Left colon (tissue), 2 donors: ENCODE measurements at regions not wholly inside any gene's neighbourhood (a gene's known extent, or its start where the extent isn't known, plus 50 kb on each side); places are given as distances from the start of the nearest gene placed in this dataset.
"Not testable (repeated sequence)": the region's sequence is repeated elsewhere in the genome, so short reads cannot be mapped to it uniquely, and the experiment has no call there.

ENCODE experiments used
- ATAC-seq: fragments of 200-7000 bp; cut with Tn5 transposase; one replicate; pipeline ENCODE4 v1.9.1; 2020; ENCODE audit warnings: mild to moderate bottlenecking, moderate library complexity
- DNase-seq, 2 donors: peaks; one replicate each; pipeline ENCODE4 v3.0.0-alpha.2; 2020
- intact Hi-C, 2 donors: fragments of 100-400 bp; cut with DNase I in 1 of 2; cut with micrococcal nuclease in 1 of 2; formaldehyde crosslinking; loops; one replicate each; pipeline versions ENCODE4 v1.11.2 to v1.14.0; 2022; cut with DNase I, micrococcal nuclease
- donor health status: DM: no; HTN: no; CAD: no.
- donor health status: DM: yes; HTN: yes; CAD: no.

DNA sequence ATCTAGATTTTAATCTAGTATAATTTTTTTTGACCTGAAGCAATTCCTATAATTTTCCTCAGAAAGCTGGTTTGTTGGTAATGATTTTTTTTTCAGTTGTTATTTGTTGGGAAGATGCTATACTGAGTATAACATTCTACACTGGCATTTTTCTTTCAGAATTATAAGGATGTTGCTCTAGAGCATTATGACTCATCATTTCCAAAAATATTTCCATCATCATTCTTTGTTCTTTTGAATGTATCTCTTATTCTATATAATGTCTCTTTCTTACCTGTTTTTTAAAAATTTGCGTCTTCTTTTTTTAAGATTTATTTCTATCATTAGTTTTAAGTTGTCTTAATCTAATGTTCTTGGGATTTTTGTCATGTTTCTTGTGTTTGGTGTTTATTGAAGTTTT lies 356.5 kb upstream of the KCND2 start:
- intact Hi-C loops: no loop called here
- ATAC-seq (no peak), DNase-seq (no peak)

DNA sequence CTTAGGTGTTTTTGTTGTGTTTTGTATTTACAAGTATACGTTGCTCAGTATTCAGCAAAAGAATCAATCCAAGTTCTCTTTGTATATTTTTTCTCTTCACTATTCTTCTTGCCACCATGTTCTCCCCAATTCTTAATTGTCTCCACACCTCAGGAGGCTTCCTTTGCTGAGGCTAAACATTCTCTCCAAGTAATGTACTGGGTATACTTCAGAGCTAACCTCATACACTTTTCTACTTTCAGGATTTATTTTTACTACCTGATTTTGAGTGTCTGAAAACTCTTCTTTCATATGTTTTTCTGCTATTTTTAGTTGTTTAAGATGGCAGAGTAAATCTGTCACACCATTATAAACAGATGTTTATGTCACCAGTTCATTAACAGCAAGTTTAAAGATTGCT lies 354.8 kb upstream of the KCND2 start:
- ATAC-seq (no peak), DNase-seq (no peak)
- intact Hi-C loops: no loop called here

DNA sequence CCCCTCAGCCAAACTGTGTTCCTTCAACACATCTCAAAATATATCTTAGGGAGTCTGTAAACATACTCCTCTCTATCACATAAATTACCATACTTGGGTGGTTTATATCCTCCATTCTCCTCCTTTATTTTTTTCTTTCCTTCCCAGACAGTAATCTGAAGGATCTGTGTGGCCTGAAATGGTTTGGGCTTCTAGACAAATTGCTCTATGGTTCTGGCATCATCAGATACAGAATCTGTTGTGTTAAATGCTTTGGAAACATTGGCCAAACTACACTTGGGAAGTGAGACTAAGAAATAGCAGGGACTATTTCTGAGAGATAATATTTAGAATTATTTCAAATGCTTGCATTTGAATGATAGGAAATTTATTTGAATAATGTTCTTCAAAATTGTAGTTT lies 353.0 kb upstream of the KCND2 start:
- intact Hi-C loops: no loop called here

DNA sequence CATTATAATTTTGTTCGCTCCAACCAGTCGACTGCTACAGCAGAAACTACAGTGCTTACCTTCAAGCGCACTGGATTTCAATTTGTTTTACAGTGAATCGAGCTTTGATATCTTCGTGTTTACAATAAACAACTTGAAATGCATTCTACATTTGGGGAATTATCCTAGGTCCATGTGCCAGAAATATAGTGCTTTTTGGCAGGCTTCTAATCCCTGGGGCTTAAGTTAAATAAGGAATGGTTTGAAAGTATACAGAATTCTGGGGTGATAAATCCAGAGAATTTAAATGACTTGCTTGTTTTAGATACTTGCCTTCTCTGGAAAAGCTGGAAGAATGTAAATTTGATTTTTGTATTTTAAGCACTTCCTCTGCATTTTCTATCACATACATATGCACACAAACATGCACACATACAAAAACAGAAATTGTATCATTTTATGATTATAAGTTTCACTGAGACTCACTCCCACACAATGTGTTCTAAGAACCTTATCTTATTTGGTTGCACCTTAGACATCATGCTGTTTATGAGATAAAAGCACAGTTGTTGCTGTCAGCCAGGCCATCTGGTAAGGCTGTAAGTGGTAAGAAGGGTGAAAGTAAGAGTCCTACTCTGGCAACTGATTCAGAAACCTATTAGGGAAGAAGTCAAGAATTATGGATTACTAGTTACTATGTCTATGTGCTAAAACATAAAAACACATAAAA lies 347.2 kb upstream of the KCND2 start:
- intact Hi-C loops: no loop called here
- DNase-seq: no peak
- ATAC-seq: no peak

More for the DNA sequence above, 353.0 kb upstream of the KCND2 start:
- ATAC-seq: no peak
- no peak for DNase-seq

DNA sequence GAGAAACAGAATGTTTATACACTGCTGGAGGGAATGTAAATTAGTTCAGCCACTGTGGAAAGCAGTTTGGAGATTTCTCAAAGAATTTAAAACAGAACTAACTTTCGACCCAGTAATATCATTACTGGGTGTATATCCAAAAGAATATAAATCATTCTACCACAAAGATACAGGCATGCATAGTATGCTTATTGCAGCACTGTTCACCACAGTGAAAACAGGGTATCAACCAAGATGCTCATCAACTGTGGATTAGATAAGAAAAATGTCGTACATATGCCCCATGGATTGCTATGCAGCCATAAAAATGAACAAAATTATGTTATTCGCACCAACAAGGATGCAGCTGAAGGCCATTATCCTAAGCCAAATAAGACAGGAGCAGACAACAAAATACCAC lies 343.1 kb upstream of the KCND2 start:
- intact Hi-C loops: loop anchor here in 1 of 2 donors (10.0 kb wide), 1 partner anchor 345 kb away; the partner anchor contains the start of gene KCND2
- ATAC-seq: no peak
- no peak for DNase-seq

DNA sequence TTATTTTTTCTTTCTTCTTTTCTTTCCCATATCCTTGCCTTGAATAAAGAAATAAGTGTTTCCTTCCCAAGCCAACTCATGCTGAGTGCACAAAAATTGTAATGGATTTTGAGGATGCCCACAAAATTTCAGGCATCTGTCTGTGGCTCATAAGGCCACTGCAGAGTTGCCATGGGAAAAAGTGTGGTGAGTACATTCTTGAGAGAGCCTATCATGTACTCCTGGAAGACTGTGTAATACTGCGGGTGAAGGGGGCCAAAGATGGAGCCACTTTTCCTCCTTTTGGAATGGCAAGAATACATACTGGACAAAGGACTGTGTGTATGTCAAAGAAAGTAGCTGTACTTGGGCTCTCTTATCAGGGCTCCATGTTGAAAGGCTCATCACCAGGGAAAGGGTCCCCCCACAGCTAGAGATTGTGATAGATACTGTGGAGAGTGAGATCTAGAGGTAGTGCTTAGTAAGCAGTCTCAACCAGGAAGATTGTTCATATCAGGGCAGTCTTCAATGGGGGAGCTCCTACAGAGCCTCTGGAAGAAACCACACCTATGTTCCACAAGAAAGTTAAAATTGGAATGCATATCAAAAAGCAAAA lies 341.6 kb upstream of the KCND2 start:
- ATAC-seq (no peak), DNase-seq (no peak)
- intact Hi-C loops: loop anchor here in 1 of 2 donors (10.0 kb wide), 1 partner anchor 343 kb away; the partner anchor contains the start of gene KCND2

DNA sequence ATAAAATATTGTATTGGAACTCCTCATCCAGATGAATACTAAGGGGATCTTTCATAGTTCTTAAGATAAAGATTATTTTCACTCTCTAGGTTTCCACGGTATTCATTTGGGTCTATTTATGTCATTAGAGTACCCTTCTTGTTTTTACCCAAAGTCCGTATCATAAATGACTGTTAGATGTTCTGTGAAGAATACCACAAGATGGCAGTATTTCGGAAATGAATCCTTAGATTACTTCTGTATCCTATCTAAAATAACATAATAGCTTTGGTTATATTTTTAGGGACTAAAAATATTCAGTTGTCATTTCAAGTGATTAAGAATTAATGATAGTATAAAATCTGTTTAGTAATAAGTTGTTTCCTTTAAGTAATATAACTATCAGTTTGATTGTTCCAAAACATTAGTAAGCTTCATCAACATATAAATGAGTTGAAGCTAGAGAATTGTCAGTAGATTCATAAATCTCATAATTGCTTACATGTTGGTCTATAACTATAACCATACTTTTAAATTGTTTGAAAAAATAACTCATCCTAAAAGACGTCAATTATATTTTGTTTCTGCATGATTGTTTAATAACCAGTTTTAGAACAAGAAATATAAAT lies 337.5 kb upstream of the KCND2 start:
- no peak for ATAC-seq
- intact Hi-C loops: loop anchor here in 1 of 2 donors (10.0 kb wide), 1 partner anchor 339 kb away; the partner anchor contains the start of gene KCND2
- no peak for DNase-seq

DNA sequence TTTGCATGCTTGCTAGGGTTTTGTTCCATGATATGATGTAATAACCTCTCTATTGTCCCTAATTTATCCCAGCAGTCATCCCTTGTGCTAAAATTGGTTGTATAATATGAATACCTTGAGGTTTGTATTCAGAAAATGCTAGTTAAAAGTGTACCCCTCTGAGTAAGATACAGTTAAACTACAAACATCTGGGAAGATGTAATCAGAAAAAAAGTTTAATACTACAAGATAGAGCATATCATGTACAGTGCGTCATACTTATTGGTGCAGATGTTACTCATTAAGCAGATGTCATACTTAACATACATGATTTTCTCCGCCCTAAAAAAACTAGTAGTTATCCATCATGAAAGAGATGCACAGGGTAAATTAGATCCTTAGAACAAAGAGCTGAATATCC lies 336.1 kb upstream of the KCND2 start:
- DNase-seq (no peak), ATAC-seq (no peak)
- intact Hi-C loops: loop anchor here in 1 of 2 donors (10.0 kb wide), 1 partner anchor 338 kb away; the partner anchor contains the start of gene KCND2

DNA sequence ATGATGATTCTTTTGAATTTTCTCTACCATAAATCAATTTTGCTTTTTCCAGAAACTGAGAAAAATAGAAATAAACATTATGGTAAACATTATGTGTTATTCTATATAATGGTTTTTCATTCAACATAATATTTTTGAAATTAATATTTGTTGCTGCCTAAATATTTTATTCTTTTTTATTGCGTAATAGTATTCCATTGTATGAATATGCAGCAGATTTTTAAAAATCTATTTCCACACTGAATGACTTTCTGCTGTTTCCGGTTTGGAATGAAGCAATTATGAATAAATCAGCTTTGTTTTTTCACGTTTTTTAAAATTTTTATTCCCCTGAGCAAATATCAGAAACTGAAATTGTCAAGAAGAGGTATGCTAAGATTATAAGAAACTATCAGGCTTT lies 335.2 kb upstream of the KCND2 start:
- intact Hi-C loops: loop anchor here in 1 of 2 donors (10.0 kb wide), 1 partner anchor 337 kb away; the partner anchor contains the start of gene KCND2
- ATAC-seq (no peak), DNase-seq (no peak)

DNA sequence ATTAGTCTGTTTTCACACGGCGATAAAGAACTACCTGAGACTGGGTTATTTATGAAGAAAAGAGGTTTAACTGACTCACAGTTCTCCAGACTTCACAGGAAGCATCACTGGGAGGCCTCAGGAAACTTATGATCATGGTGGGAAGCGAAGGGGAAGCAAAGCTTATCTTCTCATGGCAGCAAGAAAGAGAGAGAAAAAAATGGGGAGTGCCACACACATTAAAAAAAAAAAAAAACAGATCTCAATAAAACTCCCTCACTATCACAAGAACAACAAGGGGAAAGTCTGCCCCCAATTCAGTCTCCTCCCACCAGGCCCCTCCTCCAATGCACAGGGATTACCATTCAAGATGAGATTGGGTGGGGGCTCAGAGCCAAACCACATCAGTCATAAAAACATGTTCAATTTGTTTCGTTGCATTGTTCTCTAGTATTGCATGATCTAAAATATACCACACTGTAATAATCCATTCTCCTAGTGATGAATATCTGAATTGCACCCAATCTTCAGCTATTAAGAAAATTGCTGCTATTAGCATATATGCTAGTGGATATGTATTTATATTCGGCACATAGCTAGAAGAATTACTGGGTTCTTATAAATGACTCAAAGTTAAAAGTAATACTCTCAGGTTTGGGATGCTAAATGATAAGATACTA lies 328.9 kb upstream of the KCND2 start:
- ATAC-seq: no peak
- intact Hi-C loops: no loop called here
- no peak for DNase-seq

DNA sequence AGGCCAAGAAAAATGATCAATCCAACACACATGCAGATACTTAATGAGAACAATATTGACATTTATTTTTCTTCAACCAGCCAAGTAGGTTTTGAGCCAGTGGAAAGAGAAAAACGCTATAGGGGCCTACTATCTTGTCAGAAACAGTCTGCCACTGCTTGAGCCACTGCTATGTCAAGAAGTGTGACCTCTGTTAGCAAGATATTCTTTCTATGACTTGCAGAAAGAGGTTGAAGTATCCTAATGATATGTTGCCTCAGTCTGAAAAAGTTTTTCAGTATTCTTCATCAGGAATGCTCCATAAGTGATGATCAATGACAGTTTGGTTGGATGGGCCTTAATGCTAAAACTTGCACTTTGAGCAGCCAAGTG lies 328.4 kb upstream of the KCND2 start:
- no peak for ATAC-seq
- intact Hi-C loops: no loop called here
- DNase-seq: no peak

DNA sequence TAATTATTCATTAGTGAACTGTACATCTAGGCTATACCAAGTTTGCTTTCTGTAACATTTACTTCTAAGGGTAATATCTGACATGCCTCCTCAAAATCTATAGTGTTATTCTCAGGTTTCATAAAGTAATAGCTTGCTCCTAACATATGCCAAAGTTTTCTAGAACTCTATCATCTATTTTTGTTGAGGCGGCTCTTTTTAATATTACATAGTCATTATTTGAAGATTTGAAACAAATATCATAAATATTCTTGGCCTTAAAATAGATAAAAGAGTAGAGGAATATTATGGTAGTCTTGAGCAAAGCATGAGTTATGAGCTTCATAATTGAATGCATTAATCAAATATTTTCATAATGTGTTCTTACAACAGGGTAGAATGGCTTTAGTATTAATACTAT lies 327.2 kb upstream of the KCND2 start:
- ATAC-seq (no peak), DNase-seq (no peak)
- intact Hi-C loops: no loop called here

DNA sequence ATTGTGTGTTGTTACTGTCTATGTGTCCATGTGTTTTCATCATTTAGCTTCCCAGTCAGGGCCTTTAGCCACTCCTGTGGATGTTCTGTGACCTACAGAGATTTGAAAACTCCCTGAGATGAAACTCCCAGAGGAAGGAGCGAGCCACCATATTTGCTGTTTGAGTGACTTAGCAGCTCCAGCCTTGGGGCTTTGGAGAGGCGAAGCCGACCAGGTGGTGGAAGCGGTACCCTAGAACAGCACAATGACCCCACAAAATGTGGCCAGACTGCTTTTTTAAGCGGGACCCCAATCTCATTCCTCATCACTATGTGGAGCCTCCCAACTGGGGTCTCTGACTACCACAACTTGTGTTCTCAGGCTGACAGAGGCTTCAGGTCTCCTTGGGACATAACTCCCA lies 323.9 kb upstream of the KCND2 start:
- DNase-seq: no peak
- intact Hi-C loops: no loop called here
- no peak for ATAC-seq

DNA sequence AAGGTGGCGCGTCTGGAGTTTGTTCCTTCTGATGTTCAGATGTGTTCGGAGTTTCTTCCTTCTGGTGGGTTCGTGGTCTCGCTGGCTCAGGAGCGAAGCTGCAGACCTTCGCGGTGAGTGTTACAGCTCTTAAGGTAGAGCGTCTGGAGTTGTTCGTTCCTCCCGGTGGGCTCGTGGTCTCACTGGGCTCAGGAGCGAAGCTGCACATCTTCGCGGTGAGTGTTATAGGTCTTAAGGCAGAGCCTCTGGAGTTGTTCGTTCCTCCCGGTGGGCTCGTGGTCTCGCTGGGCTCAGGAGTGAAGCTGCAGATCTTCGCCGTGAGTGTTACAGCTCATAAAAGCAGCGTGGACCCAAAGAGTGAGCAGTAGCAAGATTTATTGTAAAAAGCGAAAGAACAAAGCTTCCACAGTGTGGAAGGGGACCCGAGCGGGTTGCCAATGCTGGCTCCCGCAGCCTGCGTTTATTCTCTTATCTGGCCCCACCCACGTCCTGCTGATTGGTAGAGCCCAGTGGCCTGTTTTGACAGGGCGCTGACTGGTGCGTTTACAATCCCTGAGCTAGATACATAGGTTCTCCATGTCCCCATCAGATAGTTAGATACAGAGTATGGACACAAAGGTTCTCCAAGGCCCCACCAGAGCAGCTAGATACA lies 322.5 kb upstream of the KCND2 start:
- DNase-seq, intact Hi-C loops, ATAC-seq: not testable (repeated sequence)

DNA sequence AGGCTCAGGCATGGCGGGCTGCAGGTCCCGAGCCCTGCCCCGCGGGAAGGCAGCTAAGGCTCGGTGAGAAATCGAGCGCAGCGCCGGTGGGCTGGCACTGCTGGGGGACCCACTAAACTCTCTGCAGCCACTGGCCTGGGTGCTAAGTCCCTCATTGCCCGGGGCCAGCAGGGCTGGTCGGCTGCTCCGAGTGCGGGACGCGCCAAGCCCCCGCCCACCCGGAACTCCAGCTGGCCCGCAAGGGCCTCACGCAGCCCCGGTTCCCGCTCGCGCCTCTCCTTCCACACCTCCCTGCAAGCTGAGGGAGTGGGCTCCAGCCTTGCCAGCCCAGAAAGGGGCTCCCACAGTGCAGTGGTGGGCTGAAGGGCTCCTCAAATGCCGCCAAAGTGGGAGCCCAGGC lies 321.4 kb upstream of the KCND2 start:
- intact Hi-C loops, ATAC-seq, DNase-seq: not testable (repeated sequence)

DNA sequence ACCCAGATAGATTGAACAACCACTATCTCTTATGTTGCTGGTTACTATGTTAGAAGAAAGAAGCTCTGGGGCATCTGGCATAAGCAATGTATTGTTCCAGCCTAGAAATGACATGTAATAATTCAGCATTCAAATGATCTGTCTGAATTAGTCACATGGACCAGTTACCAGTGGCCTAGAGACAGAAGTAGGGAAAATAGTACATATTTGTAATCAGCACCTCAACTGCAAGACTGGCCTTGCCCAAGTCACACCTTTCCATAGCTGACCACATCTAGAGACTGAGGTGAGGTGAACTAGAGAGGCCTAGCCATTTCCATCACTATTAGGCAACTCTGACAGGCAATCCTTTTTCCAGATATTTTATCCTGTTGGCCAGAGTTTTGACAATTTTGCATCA lies 315.6 kb upstream of the KCND2 start:
- DNase-seq: no peak
- ATAC-seq: no peak
- intact Hi-C loops: no loop called here

DNA sequence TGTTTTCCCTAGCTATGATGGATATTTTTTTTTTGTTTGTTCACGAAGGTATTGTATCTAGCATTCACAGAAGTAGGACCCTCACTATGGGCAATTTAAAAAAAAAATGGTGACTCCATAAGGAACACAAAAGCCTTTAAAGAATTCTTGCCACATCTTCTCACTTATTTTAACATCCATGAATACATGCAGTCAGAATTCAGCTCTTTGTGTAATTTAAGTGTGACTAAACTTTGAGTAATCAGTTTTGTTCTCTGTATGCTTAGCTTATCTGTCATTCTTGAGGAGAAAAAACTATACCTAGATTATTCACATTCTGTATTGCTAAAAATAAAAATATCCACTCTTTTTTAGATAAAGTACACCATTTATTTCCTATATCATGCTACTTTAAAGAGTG lies 313.2 kb upstream of the KCND2 start:
- no peak for DNase-seq
- ATAC-seq: no peak
- intact Hi-C loops: no loop called here

DNA sequence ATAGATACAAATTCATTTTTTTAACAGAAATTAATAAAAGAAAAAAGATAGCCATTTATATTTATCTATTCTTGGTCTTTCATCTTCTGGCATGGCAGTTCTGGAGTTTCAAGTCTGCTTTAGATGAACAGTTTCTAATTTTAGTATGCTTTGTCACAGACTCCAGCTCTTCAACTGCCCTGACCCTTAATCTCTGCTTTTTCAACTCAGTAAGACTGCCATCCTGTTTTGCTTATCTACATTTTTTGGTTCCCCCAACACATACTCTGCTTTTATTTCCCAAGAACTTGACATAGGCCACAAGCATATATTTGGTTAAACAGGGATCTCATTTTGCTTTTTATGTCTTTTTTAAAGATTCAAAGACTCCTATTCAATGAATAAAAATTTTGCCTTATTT lies 309.3 kb upstream of the KCND2 start:
- DNase-seq (no peak), ATAC-seq (no peak)
- intact Hi-C loops: no loop called here

DNA sequence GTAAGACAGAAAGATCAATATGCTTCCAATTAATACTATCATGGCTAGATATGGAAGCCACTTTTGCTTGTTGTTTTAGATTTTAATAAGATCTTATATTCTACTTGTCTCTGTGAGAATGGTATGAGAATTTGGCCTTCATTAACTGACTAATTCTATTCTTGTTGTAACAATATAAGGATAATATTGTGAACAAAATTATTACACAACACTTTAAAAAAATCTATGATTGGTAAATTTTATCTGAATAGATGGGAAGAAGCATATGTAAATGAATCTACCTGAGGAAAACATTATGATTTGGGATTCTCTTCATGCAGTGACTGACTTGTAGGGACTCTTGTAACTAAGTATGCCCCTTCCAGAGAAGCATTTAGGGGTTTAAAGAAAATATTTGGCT lies 308.9 kb upstream of the KCND2 start:
- ATAC-seq: no peak
- DNase-seq: no peak
- intact Hi-C loops: no loop called here
